ENCODE measurements at regions not wholly inside any gene's neighbourhood (a gene's known extent, or its start where the extent isn't known, plus 50 kb on each side); places are given as distances from the start of the nearest gene placed in this dataset.
"Not testable (repeated sequence)": the region's sequence is repeated elsewhere in the genome, so short reads cannot be mapped to it uniquely, and the experiment has no call there.

DNA sequence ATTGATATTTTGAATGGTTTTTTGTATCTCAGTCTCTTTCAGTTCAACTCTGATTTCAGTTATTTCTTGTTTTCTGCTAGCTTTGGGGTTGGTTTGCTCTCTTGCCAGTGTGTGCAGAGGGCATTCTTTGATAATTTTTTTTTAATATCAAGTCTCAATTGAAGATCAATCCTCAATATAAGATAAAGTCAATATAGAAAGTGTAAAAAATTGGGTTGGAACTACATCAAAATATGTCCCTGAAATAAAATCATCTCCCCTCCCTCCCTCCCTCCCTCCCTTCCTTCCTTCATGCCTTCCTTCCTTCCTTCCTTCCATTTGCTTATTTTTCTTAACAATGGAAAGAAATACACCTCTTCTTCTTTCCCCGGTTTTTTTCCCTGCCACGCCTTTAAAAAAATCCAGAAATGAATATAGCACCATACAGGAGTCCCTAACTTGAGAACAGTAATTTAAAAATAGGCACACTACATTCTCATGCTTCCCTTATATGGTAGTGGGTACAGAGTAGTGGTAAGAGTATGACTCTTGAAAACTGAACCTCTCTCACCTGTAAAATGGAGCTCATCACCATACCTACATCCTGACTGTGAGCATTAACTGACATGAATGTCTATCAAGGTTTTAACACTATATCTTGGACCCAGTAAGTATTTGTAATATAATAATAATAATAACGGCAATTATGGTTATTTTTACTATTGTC, 221.9 kb downstream of the GIPC2 start:
- Histone ChIP-seq H3K36me3 (ENCODE audit: insufficient read depth) (no peaks in the 10 kb centered on the region), H3K4me1 (ENCODE audit: insufficient read depth) (no peaks in the 10 kb centered on the region), H3K4me3 (ENCODE audit: low read depth, low read length) (no peak overlapping the region), H3K27ac (ENCODE audit: low read depth) (no peak overlapping the region)
- DNase-seq (ENCODE audit: extremely low spot score): no peak
- 89% methylated on average over 3 of the region's 3 CpGs for WGBS

DNA sequence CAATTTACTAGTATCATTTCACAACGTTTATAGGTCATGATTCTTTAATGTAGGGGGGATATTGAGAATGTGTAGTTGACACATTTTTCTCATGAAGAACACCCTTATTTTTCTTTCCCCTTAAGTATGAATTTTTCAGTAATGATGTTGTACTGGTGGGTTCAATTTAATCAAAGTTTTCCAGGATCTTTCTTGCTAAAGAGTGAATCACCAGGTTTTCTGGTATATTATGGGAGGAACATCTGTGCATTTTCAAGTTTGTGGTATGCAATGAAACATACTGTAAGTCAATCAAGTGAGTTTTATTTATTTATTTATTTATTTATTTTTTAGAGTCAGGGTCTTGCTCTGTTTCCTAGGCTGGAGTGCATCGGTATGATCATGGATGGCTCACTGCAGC, 221.2 kb upstream of the PTGFR start:
- 87% methylated on average over 2 of the region's 2 CpGs for WGBS
- Histone ChIP-seq H3K36me3 (ENCODE audit: insufficient read depth) (no peaks in the 10 kb centered on the region), H3K27ac (ENCODE audit: low read depth) (no peak overlapping the region), H3K4me1 (ENCODE audit: insufficient read depth) (no peaks in the 10 kb centered on the region), H3K4me3 (ENCODE audit: low read depth, low read length) (no peak overlapping the region)
- DNase-seq (ENCODE audit: extremely low spot score): no peak

DNA sequence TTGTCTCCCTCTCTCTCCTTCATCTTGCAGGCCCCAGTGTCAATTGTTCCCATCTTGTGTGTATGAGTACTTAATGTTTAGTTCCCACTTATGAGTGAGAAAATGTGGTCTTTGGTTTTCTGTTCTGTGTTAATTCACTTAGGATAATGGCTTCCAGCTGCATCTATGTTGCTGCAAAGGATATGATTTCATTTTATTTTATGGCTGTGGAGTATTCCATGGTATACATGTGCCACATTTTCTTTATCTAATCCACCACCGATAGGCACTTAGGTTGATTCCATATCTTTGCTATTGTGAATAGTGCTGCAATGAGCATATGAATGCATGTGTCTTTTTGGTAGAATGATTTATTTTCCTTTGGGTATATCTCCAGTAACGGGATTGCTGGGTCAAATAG, 219.4 kb upstream of the PTGFR start:
- H3K4me3 ChIP-seq (ENCODE audit: low read depth, low read length); H3K36me3 ChIP-seq (ENCODE audit: insufficient read depth); H3K4me1 ChIP-seq (ENCODE audit: insufficient read depth); H3K27ac ChIP-seq (ENCODE audit: low read depth); DNase-seq (ENCODE audit: extremely low spot score): not testable (repeated sequence)
- WGBS: 89% methylated on average over 2 of the region's 2 CpGs

DNA sequence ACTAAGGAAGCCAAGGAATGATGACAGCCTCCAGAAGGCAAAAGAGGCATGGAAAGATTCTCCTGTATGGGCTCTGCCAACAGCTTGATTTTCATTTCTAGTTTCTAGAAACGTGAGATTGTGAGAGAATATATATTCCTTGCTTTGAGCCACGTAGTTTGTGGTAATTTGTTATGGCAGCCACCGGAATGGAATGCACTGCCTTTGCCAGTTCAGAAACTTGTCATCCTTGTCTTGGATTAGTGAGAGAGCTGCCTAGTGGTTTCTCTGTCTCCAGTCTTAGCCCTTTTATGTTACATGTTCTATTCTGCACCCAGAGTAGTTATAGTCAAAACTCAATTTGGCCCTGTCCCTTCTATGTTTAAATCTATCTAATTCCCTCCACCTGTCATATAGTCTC, 216.0 kb upstream of the PTGFR start:
- H3K36me3 ChIP-seq (ENCODE audit: insufficient read depth): no peaks in the 10 kb centered on the region
- 56% methylated on average over 3 of the region's 3 CpGs for WGBS
- no peak overlapping the region for H3K27ac ChIP-seq (ENCODE audit: low read depth)

DNA sequence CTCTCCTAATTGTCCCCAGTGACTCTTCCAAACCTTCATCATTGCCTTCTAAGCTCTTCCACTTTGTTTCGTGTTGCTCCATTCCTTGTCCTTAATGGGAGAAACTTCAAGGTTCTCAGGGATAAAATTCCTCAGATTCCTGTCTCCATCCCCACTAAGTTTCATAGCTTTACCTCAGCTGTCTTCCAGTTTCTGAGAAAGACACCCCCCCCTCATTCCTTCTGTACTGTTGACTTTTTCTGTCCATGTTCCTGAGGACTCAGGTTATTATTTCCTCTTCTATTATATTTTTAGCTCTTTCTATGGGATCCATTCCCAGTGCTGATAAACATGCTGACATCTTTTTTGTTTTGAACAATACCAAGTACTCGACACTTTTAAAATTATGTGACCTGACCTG, 215.3 kb upstream of the PTGFR start:
- Histone ChIP-seq H3K4me3 (ENCODE audit: low read depth, low read length) (no peak overlapping the region), H3K27ac (ENCODE audit: low read depth) (no peak overlapping the region), H3K4me1 (ENCODE audit: insufficient read depth) (no peaks in the 10 kb centered on the region), H3K36me3 (ENCODE audit: insufficient read depth) (no peaks in the 10 kb centered on the region)
- no peak for DNase-seq (ENCODE audit: extremely low spot score)
- WGBS: 48% methylated on average over 2 of the region's 2 CpGs

More for the DNA sequence above, 216.0 kb upstream of the PTGFR start:
- no peaks in the 10 kb centered on the region for H3K4me1 ChIP-seq (ENCODE audit: insufficient read depth)
- DNase-seq (ENCODE audit: extremely low spot score): no peak
- no peak overlapping the region for H3K4me3 ChIP-seq (ENCODE audit: low read depth, low read length)

DNA sequence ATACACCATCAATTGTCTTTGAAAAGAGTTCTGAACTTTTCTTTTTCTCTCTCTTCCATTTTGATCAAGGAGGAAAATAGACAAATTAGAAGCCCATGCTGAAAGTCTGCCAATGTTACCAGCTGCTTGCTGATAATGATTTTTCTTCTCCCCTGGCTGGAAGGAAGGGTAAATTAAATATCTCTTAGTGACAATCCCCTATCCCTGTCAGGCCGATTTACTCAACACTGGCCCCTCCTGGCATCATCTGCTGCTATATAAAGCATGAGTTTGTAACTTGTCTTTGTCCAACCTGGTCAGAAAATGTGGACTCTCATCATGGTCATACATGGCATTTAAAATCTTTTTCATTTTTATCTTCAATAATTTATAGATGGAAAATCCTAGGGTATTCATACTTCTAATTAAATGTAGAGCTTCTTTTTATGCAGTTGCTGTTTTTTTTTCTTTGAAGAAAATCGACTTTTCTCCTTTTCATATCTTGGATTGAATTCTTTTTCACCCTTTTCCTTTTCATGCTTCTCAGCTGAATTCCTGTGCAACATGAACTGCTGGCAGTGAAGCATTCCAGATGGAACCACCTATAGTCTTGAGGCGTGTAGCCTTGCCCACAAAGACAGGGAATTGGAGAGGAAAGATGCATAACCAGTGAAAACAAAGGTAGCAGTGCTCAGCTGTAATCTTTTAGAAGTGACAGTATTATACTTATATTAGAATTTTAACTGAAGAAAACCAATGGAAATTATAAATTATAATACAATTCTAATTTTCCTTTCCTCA, 214.7 kb upstream of the PTGFR start:
- no peak overlapping the region for H3K27ac ChIP-seq (ENCODE audit: low read depth)
- no peaks in the 10 kb centered on the region for H3K4me1 ChIP-seq (ENCODE audit: insufficient read depth)
- 50% methylated on average over 3 of the region's 3 CpGs for WGBS
- no peak overlapping the region for H3K4me3 ChIP-seq (ENCODE audit: low read depth, low read length)
- no peak for DNase-seq (ENCODE audit: extremely low spot score)
- no peaks in the 10 kb centered on the region for H3K36me3 ChIP-seq (ENCODE audit: insufficient read depth)

DNA sequence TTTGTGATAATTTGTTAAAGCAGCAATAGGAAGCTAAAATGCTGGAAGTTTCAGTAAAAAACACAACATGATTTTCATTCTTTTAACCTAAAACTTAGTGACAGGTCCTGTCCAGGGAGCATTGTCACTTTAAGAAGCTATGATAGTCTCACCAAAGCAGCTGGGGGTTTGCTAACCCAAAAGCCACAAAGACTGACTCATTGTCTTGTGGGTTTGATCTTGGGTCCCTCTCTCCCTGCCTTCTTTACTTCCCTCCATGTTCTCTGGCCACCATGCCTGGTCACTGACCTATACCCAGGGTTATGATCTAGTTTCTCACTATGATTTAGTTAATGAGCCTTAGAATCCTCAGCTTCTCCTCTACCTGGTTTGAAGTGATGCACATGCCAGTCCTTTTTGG, 213.5 kb upstream of the PTGFR start:
- Histone ChIP-seq H3K4me1 (ENCODE audit: insufficient read depth) (no peaks in the 10 kb centered on the region), H3K27ac (ENCODE audit: low read depth) (no peak overlapping the region), H3K4me3 (ENCODE audit: low read depth, low read length) (no peak overlapping the region), H3K36me3 (ENCODE audit: insufficient read depth) (no peaks in the 10 kb centered on the region)
- no peak for DNase-seq (ENCODE audit: extremely low spot score)

DNA sequence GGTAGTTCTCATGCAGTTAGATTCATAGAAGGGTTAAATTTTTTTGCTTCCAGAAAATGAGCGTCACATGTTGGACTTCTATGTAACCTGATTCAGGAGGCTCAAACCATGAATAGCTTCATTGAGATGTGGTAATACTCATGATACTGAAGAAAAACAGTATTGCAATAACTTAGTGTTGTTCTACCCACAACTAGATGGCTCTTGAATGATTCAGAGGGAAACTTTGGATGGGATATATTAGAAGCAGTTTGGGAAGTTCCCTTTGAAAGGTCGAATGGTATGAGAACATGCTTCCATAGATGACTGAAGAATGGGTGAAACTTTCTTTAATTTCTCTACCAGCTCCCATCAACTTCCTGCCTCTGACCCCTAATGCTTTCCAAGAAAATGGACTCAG, 211.7 kb upstream of the PTGFR start:
- no peak overlapping the region for H3K4me3 ChIP-seq (ENCODE audit: low read depth, low read length)
- no peak overlapping the region for H3K27ac ChIP-seq (ENCODE audit: low read depth)
- 63% methylated on average over 2 of the region's 2 CpGs for WGBS
- H3K4me1 ChIP-seq (ENCODE audit: insufficient read depth): no peaks in the 10 kb centered on the region
- no peaks in the 10 kb centered on the region for H3K36me3 ChIP-seq (ENCODE audit: insufficient read depth)
- no peak for DNase-seq (ENCODE audit: extremely low spot score)

DNA sequence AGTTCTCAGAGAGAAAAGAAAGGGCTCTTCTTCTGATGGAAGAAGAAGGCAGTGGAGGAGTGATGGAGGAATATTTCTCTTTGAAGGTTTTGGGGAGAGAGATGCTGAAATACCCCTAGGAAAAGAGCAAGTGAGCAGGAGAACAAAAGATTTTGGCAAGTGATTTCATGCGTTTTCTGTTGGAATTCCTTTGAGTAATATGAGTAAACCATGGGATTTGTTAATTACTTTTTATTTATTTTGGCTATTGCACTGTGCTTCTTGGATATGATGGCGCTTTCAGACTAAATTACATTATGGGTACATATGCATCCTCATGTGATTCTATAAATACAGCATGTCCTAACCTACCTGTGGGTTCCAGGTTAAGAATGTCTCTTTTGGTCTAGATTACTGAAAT, 210.1 kb upstream of the PTGFR start:
- 72% methylated on average over 2 of the region's 2 CpGs for WGBS
- Histone ChIP-seq H3K4me3 (ENCODE audit: low read depth, low read length) (no peak overlapping the region), H3K27ac (ENCODE audit: low read depth) (no peak overlapping the region), H3K4me1 (ENCODE audit: insufficient read depth) (no peaks in the 10 kb centered on the region), H3K36me3 (ENCODE audit: insufficient read depth) (no peaks in the 10 kb centered on the region)
- no peak for DNase-seq (ENCODE audit: extremely low spot score)

DNA sequence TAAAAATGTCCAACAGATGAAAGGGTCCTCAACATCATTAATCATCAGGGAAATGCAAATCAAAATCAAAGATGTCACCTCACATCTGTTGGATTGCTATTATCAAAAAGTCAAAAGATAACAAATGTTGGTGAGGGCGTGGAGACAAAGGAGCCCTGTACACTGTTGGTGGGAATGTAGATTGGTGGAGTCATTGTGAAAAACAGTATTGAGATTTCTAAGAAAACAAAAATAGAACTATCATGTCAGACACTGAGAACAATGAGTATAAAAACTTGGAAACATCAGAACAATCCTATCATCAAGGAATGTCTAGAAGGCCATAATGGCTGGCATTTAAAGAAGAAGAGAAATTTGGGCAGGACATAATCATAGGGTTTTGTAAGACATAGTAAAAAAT, 209.2 kb upstream of the PTGFR start:
- Histone ChIP-seq H3K4me3 (ENCODE audit: low read depth, low read length) (no peak overlapping the region), H3K4me1 (ENCODE audit: insufficient read depth) (no peaks in the 10 kb centered on the region), H3K36me3 (ENCODE audit: insufficient read depth) (no peaks in the 10 kb centered on the region), H3K27ac (ENCODE audit: low read depth) (no peak overlapping the region)
- WGBS: 89% methylated on average over 1 of the region's 1 CpG
- no peak for DNase-seq (ENCODE audit: extremely low spot score)

DNA sequence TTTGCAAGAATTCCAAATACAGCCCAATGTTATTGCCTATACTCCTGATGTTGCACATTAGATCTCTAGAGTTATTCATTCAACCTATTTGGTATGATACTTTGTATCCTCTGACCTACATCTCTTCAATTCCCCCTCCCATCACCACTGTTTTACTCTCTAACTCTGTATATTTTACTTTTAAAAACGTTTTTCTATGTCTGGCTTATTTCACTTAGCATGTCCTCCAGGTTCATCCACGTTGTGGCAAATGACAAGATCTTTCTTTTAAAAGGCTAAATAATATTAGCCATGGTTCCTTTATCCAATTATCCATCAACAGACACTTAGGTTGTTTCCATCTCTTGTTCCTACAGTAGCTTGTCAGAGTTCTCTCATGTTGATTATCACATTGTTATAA, 207.1 kb upstream of the PTGFR start:
- H3K27ac ChIP-seq (ENCODE audit: low read depth): no peak overlapping the region
- no peak overlapping the region for H3K4me3 ChIP-seq (ENCODE audit: low read depth, low read length)
- H3K4me1 ChIP-seq (ENCODE audit: insufficient read depth): no peaks in the 10 kb centered on the region
- DNase-seq (ENCODE audit: extremely low spot score): no peak
- H3K36me3 ChIP-seq (ENCODE audit: insufficient read depth): no peaks in the 10 kb centered on the region
- 31% methylated on average over 2 of the region's 2 CpGs for WGBS

DNA sequence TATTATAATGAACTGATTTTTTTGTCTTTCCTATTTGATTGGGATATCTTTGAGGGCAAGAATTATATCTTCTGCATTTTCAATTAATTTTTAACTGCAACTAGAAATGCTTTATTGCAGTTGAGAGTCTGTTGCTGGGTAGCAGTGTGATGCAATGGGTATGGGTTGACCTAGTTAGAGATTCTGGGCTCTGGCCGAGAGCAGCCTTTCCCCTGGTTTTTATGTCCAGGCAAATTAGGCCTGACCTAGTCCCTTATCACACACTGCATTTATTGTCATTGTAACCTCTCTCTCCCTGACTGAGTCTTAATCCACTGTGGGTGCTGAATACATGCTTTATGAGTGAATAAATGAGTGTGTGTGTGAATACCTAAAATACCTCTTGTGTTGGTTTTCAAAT, 206.4 kb upstream of the PTGFR start:
- no peak overlapping the region for H3K27ac ChIP-seq (ENCODE audit: low read depth)
- DNase-seq (ENCODE audit: extremely low spot score): no peak
- WGBS: 42% methylated on average over 1 of the region's 1 CpG
- H3K4me3 ChIP-seq (ENCODE audit: low read depth, low read length): no peak overlapping the region
- H3K4me1 ChIP-seq (ENCODE audit: insufficient read depth): no peaks in the 10 kb centered on the region
- H3K36me3 ChIP-seq (ENCODE audit: insufficient read depth): no peaks in the 10 kb centered on the region

DNA sequence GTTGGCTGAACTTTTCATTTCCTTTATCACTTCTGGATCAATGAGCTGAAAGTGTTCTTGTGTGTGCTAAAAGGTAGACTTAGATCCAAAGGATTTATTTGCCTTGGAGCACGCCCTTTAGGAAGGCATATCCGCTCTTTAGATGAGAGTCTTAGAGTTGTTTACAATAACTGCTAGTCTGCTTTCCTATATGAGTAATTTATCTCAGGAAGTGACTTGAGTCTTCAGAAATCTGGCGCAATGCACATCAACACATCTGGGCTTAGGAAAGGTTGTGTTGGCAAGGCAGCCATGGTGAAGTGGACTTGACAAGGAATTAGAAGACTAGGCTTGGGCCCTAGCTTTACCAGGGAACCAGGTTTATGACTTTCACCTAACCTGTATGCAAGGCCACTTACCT, 204.1 kb upstream of the PTGFR start:
- Histone ChIP-seq H3K4me1 (ENCODE audit: insufficient read depth) (no peaks in the 10 kb centered on the region), H3K36me3 (ENCODE audit: insufficient read depth) (no peaks in the 10 kb centered on the region), H3K27ac (ENCODE audit: low read depth) (no peak overlapping the region), H3K4me3 (ENCODE audit: low read depth, low read length) (no peak overlapping the region)
- DNase-seq (ENCODE audit: extremely low spot score): no peak
- 78% methylated on average over 3 of the region's 3 CpGs for WGBS

DNA sequence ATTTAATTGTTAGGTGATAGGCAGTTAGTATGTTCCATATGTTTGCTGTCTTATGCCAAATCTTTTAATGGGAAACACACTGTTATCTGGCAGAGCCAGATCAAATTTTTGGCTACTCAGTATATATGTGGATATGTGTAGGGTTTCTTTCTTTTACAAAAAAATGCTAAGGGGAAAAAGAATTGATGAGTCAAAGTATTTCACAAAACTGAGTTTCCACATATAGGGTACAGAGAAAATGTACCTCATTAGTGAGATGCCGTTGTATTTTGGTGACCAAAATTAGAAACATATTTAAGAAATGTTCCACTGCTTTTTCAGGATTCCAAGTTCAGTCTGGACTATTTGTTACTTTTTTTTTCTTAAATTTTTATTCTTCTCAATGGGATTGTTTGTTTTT, 201.2 kb upstream of the PTGFR start:
- Histone ChIP-seq H3K4me3 (ENCODE audit: low read depth, low read length) (no peak overlapping the region), H3K36me3 (ENCODE audit: insufficient read depth) (no peaks in the 10 kb centered on the region), H3K27ac (ENCODE audit: low read depth) (no peak overlapping the region), H3K4me1 (ENCODE audit: insufficient read depth) (no peaks in the 10 kb centered on the region)
- DNase-seq (ENCODE audit: extremely low spot score): no peak
- WGBS: 71% methylated on average over 1 of the region's 1 CpG

Measured in urinary bladder (tissue), 3 donors.